ENCODE measurements at regions not wholly inside any gene's neighbourhood (a gene's known extent, or its start where the extent isn't known, plus 50 kb on each side); places are given as distances from the start of the nearest gene placed in this dataset.

GRCh38 chr6:4291453-4292403 is 156.4 kb upstream of the ECI2 start (continued):
- TF ChIP-seq REST (IDR thresholded peaks at IDR 0.05; ENCODE audit: unreplicated experiment) (no peak), EZH2phosphoT487 (IDR thresholded peaks at IDR 0.05; ENCODE audit: unreplicated experiment) (no peak)

- H3K27ac ChIP-seq (ENCODE audit: low read depth): no peak overlapping the region
- H3K9me2 ChIP-seq (ENCODE audit: insufficient read depth): 0 out of 2 replicates have a peak, but pooled peaks cover 3% of the 10 kb centered on the region
- H3K4me1 Mint-ChIP-seq: peaks cover 20% of the 10 kb centered on the region
- no peak overlapping the region for H3K4me3 Mint-ChIP-seq
- H3K36me3 ChIP-seq (ENCODE audit: insufficient read depth): no peaks in the 10 kb centered on the region
- H3K27me3 ChIP-seq (ENCODE audit: insufficient read depth): no peaks in the 10 kb centered on the region
- no peak overlapping the region for H3K4me3 ChIP-seq
- H2AFZ ChIP-seq: no peak overlapping the region
- no peaks in the 10 kb centered on the region for H3K79me2 ChIP-seq (replicated peaks; ENCODE audit: insufficient read depth)
- H3K27me3 Mint-ChIP-seq (ENCODE audit: insufficient read depth, low read depth, poor library complexity): peaks cover 4% of the 10 kb centered on the region
- ATAC-seq (no peak), DNase-seq (ENCODE audit: low spot score) (no peak)
- H3F3A ChIP-seq (replicated peaks; ENCODE audit: low read depth): no peaks in the 10 kb centered on the region
- H3K9me3 Mint-ChIP-seq: no peaks in the 10 kb centered on the region
- H4K20me1 ChIP-seq (replicated peaks; ENCODE audit: insufficient read depth): no peaks in the 10 kb centered on the region
- no peak overlapping the region for H3K27ac Mint-ChIP-seq
- TF ChIP-seq EZH2 (IDR thresholded peaks at IDR 0.05; ENCODE audit: low read depth, unreplicated experiment) (no peak), ZNF114 (CRISPR knock-in tag; IDR thresholded peaks at IDR 0.05) (no peak), CREB1 (CRISPR knock-in tag; IDR thresholded peaks at IDR 0.05; ENCODE audit: low read depth) (no peak), ZNF331 (CRISPR knock-in tag; IDR thresholded peaks at IDR 0.05; ENCODE audit: low read depth) (no peak), ZNF462 (CRISPR knock-in tag; IDR thresholded peaks at IDR 0.05) (no peak), POLR2AphosphoS5 (IDR thresholded peaks at IDR 0.05; ENCODE audit: low read depth) (no peak)
- H3K36me3 Mint-ChIP-seq (ENCODE audit: low read depth): no peaks in the 10 kb centered on the region
- peaks cover 15% of the 10 kb centered on the region for H3K4me1 ChIP-seq (ENCODE audit: insufficient read depth)
- H3K4me2 ChIP-seq: no peak overlapping the region
Measured at GRCh38 chr6:4289770-4290320, 154.5 kb upstream of the ECI2 start.

All from GM23338 (cell line).